Left ventricle myocardium inferior (tissue), 1 donor: ENCODE measurements at regions not wholly inside any gene's neighbourhood (a gene's known extent, or its start where the extent isn't known, plus 50 kb on each side); places are given as distances from the start of the nearest gene placed in this dataset.
"Not testable (repeated sequence)": the region's sequence is repeated elsewhere in the genome, so short reads cannot be mapped to it uniquely, and the experiment has no call there.

Experiments
- DNase-seq: peaks from one replicate; pipeline ENCODE4 v3.0.0-alpha.2; 2020
- H3K27ac ChIP-seq: fragments of 200-600 bp; replicated peaks from 2 replicates; pipeline ENCODE4 v1.8.0; 2021
- H3K27me3 ChIP-seq: fragments of 200-600 bp; 2 replicates; pipeline ENCODE4 v1.8.0; 2021; ENCODE audit warnings: low read depth
- H3K36me3 ChIP-seq: fragments of 200-600 bp; 2 replicates; pipeline ENCODE4 v1.8.0; 2021
- H3K4me1 ChIP-seq: fragments of 200-600 bp; 2 replicates; pipeline ENCODE4 v1.8.0; 2021
- H3K4me3 ChIP-seq: fragments of 200-600 bp; 2 replicates; pipeline ENCODE4 v1.8.0; 2021; ENCODE audit warnings: mild to moderate bottlenecking, moderate library complexity
- H3K9me3 ChIP-seq: fragments of 200-600 bp; replicated peaks from 2 replicates; pipeline ENCODE4 v1.8.0; 2021
- intact Hi-C: fragments of 100-400 bp; cut with micrococcal nuclease; formaldehyde crosslinking; loops from one replicate; pipeline ENCODE4 v1.11.0; 2022
- TF ChIP-seq, protein P1 (sequence below): fragments of 200-600 bp; IDR thresholded peaks from 2 replicates; pipeline ENCODE4 v1.8.0; 2021; ENCODE audit warnings: antibody characterized with exemption, mild to moderate bottlenecking, borderline replicate concordance
- donor health status: DM: no; HTN: yes; CAD: no; lungs with severe emphysema.

DNA sequence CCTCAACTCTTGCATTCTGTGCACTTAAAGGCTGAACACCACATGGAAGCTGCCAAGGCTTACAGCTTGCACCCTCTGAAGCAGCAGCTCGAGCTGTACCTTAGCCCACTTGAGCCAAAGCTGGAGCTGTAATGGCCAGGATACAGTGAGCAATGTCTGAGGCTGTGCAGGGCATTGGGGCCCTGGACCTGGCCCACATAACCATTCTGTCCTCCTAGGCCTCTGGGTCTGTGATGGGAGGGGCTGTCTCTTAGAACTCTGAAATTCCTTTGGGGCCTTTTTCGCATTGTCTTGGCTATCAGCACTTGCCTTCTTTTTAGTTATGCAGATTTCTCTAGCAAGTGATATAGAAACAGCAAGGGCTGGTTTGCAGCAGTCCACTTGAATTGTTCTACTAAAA lies 303.8 kb upstream of the CLEC14A start:
- H3K9me3 ChIP-seq, result peaks cover 63% of the 10 kb centered on the region
- TF ChIP-seq, protein P1, sequence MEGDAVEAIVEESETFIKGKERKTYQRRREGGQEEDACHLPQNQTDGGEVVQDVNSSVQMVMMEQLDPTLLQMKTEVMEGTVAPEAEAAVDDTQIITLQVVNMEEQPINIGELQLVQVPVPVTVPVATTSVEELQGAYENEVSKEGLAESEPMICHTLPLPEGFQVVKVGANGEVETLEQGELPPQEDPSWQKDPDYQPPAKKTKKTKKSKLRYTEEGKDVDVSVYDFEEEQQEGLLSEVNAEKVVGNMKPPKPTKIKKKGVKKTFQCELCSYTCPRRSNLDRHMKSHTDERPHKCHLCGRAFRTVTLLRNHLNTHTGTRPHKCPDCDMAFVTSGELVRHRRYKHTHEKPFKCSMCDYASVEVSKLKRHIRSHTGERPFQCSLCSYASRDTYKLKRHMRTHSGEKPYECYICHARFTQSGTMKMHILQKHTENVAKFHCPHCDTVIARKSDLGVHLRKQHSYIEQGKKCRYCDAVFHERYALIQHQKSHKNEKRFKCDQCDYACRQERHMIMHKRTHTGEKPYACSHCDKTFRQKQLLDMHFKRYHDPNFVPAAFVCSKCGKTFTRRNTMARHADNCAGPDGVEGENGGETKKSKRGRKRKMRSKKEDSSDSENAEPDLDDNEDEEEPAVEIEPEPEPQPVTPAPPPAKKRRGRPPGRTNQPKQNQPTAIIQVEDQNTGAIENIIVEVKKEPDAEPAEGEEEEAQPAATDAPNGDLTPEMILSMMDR, result no peak
- no peak overlapping the region for H3K4me3 ChIP-seq
- intact Hi-C loops, result no loop called here
- DNase-seq, result no peak
- no peak overlapping the region for H3K27ac ChIP-seq
- no peaks in the 10 kb centered on the region for H3K36me3 ChIP-seq
- no peaks in the 10 kb centered on the region for H3K4me1 ChIP-seq
- H3K27me3 ChIP-seq, result no peaks in the 10 kb centered on the region

DNA sequence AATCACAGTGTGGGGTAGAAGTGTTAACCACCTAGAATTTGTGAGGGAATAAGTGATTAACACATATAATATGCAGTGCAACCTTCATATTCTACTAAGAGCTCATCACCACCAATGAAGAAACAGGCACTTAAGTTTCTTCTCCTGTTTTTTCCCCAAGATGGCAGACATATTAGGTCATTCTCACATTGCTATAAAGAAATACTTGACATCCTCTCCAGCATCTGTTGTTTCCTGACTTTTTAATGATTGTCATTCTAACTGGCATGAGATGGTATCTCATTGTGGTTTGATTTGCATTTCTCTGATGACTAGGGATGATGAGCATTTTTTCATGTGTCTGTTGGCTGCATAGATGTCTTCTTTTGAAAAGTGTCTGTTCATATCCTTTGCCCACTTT lies 301.5 kb upstream of the CLEC14A start:
- peaks cover 39% of the 10 kb centered on the region for H3K9me3 ChIP-seq
- intact Hi-C loops, H3K27me3 ChIP-seq: not testable (repeated sequence)

DNA sequence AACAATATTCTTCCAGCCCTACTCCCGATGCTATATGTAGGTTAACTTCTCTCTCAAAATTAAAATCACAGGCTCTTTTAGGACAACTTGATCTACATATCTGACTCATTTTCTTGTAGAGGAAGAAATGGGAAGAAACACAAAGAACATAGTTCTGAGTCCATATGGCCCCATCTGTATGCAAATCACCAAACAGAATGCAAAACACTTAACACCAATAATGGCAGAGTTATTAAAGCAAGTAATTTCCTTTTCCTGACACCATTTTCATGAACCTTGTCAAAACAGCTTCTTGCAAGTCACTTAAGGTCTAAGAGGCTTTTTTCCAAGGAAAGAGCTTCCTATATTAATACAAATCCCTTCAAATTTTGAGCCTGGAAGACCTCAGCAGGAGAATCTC lies 300.4 kb upstream of the CLEC14A start:
- TF ChIP-seq, protein P1, result no peak
- no peaks in the 10 kb centered on the region for H3K4me1 ChIP-seq
- intact Hi-C loops, result no loop called here
- no peaks in the 10 kb centered on the region for H3K36me3 ChIP-seq
- H3K27me3 ChIP-seq, result no peaks in the 10 kb centered on the region
- no peak overlapping the region for H3K4me3 ChIP-seq
- no peak for DNase-seq
- H3K27ac ChIP-seq, result no peak overlapping the region
- H3K9me3 ChIP-seq, result peaks cover 32% of the 10 kb centered on the region

More for the DNA sequence above, 301.5 kb upstream of the CLEC14A start:
- DNase-seq, H3K4me1 ChIP-seq, H3K36me3 ChIP-seq, H3K27ac ChIP-seq, H3K4me3 ChIP-seq: not testable (repeated sequence)

DNA sequence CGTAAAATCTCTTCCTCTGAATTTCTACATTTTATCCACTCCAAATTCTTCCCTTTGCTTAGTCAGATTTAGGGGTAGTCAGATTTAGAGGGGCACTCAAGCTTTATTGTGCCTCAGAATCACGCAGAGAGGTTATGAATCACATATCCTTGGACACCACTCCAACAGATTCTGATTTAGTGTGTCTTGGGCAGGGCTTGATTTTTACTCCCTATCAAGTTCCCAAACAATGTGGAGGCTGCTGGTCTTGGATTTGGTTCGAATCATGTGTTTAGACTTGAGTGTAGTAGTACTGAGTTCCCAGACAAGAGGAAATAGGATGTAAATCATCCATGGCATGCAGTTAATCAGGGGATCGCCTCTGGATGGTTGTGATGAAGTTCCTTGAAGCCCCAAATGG lies 298.1 kb upstream of the CLEC14A start:
- intact Hi-C loops, result no loop called here
- TF ChIP-seq, protein P1, result no peak
- Histone ChIP-seq H3K9me3 (peaks cover 11% of the 10 kb centered on the region), H3K27me3 (no peaks in the 10 kb centered on the region), H3K27ac (no peak overlapping the region), H3K36me3 (no peaks in the 10 kb centered on the region), H3K4me3 (no peak overlapping the region), H3K4me1 (no peaks in the 10 kb centered on the region)
- no peak for DNase-seq

DNA sequence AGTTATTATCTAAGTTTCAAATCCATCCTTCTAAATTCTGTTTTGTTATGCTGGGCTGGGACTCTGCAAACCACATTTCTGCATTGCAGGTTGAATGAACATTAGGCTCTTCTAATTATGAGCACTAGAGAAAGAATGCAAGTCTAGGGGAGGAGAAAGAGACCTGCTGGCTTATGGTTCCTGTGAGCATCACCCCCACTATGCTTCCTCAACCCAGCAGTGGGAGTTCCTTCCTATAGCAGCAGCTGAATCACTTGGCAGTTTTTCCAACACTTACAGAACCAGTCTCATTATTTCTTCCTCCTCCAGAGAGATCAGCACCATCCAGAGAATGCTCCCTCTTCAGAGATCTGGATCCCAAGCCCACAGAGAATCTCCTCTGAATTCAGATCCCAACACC lies 297.7 kb upstream of the CLEC14A start:
- Histone ChIP-seq H3K4me1 (no peaks in the 10 kb centered on the region), H3K4me3 (no peak overlapping the region), H3K36me3 (no peaks in the 10 kb centered on the region), H3K27ac (no peak overlapping the region), H3K27me3 (no peaks in the 10 kb centered on the region), H3K9me3 (peaks cover 7% of the 10 kb centered on the region)
- TF ChIP-seq, protein P1, result no peak
- DNase-seq, result no peak
- intact Hi-C loops, result no loop called here

DNA sequence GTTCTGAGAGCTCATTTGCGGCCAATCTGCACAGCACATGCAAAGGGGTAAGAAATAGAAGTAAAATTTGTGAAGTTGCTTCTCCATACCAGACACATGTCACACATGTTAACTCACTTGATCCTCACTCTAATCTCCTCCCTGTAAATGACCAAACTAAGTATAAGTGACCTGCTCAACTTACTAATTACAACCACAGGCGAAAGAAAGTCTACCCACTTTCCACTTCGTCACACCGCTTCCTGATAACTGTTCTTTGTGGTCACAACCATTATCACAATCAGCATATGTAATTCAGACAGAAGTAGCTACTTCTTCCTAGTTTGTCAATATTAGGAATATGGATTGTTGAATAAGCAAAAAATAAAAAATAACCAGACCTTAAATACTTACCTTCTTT lies 293.7 kb upstream of the CLEC14A start:
- no peaks in the 10 kb centered on the region for H3K27me3 ChIP-seq

More for the DNA sequence above, 293.7 kb upstream of the CLEC14A start:
- TF ChIP-seq, protein P1, result no peak
- H3K36me3 ChIP-seq, result no peaks in the 10 kb centered on the region
- no peak for DNase-seq
- intact Hi-C loops, result no loop called here
- H3K27ac ChIP-seq, result no peak overlapping the region
- no peaks in the 10 kb centered on the region for H3K4me1 ChIP-seq
- no peak overlapping the region for H3K4me3 ChIP-seq
- no peaks in the 10 kb centered on the region for H3K9me3 ChIP-seq
